H1 (cell line): ENCODE measurements at regions not wholly inside any gene's neighbourhood (a gene's known extent, or its start where the extent isn't known, plus 50 kb on each side); places are given as distances from the start of the nearest gene placed in this dataset.

Experiments used
- CTCF ChIA-PET: fragments of 300-600 bp; sonication (Branson Sonifier 250); formaldehyde crosslinking; loops from one replicate; lab custom pipeline; 2021; ENCODE audit not compliant: partially characterized antibody; lab: Charles Lee
- POLR2A ChIA-PET: fragments of 300-600 bp; sonication (Branson Sonifier 250); formaldehyde crosslinking; loops from one replicate; lab custom pipeline; 2021; ENCODE audit warnings: inconsistent platforms; ENCODE audit not compliant: partially characterized antibody; lab: Charles Lee
- DNase-seq, 2 experiments: peaks; one replicate each; pipeline versions ENCODE4 v3.0.0 to v3.0.0-alpha.2; 2010 to 2022; ENCODE audit warnings: low spot score in 2 of 2, low read depth in 1 of 2, mixed read lengths in 1 of 2
- FAIRE-seq: peaks from 2 replicates; lab custom pipeline; 2011; peaks lifted over from hg19 to GRCh38; lab: Jason Lieb, UNC
- H2AFZ ChIP-seq: 2 replicates; pipeline ENCODE4 v1.8.1; 2012; ENCODE audit warnings: low read length, inconsistent platforms
- H2AK5ac ChIP-seq: 2 replicates; pipeline ENCODE4 v1.6.1; 2013; ENCODE audit warnings: low read depth, low read length
- H2BK120ac ChIP-seq: replicated peaks from 2 replicates; pipeline ENCODE3; 2013; ENCODE audit warnings: low read depth, low read length, inconsistent platforms
- H2BK12ac ChIP-seq: 2 replicates; pipeline ENCODE4 v1.6.1; 2013; ENCODE audit warnings: low read depth, low read length
- H2BK15ac ChIP-seq: 2 replicates; pipeline ENCODE4 v1.6.1; 2013; ENCODE audit warnings: low read length
- H2BK20ac ChIP-seq: 2 replicates; pipeline ENCODE4 v1.6.1; 2013; ENCODE audit warnings: low read length
- H2BK5ac ChIP-seq: 2 replicates; pipeline ENCODE4 v1.6.1; 2013; ENCODE audit warnings: low read depth, low read length
- H3K14ac ChIP-seq: 2 replicates; pipeline ENCODE4 v1.6.1; 2013; ENCODE audit warnings: inconsistent platforms; ENCODE audit not compliant: insufficient read length
- H3K18ac ChIP-seq: 2 replicates; pipeline ENCODE4 v1.6.1; 2013; ENCODE audit warnings: low read length; ENCODE audit errors: extremely low read depth
- H3K23ac ChIP-seq: 2 replicates; pipeline ENCODE4 v1.6.1; 2013; ENCODE audit warnings: inconsistent platforms; ENCODE audit not compliant: insufficient read length
- H3K23me2 ChIP-seq: 2 replicates; pipeline ENCODE4 v1.6.1; 2013; ENCODE audit warnings: low read depth, low read length
- H3K27ac ChIP-seq: 2 replicates; pipeline ENCODE4 v1.6.1; 2011; ENCODE audit warnings: low read depth, low read length, inconsistent platforms
- H3K27me3 ChIP-seq, 4 experiments: replicated peaks in 1 of 4; 1 replicate in 1 of 4; 2 replicates in 3 of 4; pipeline versions ENCODE4 v1.6.1 to v1.8.1; 2011 to 2013; ENCODE audit warnings: low read length in 3 of 4, mild to moderate bottlenecking in 3 of 4, inconsistent platforms in 2 of 4, mixed read lengths in 2 of 4, moderate library complexity in 1 of 4; ENCODE audit not compliant: control insufficient read depth in 3 of 4, insufficient read depth in 3 of 4; ENCODE audit errors: extremely low read depth in 1 of 4
- H3K36me3 ChIP-seq, 4 experiments: 2 replicates each; pipeline versions ENCODE4 v1.6.1 to v1.8.1; 2011 to 2013; ENCODE audit warnings: mild to moderate bottlenecking in 4 of 4, low read length in 3 of 4, moderate library complexity in 2 of 4, control low read depth in 1 of 4, inconsistent platforms in 1 of 4; ENCODE audit not compliant: insufficient read depth in 4 of 4, control insufficient read depth in 2 of 4
- H3K4ac ChIP-seq: replicated peaks from 2 replicates; pipeline ENCODE3; 2013; ENCODE audit warnings: low read length, low read depth, mixed read lengths, inconsistent platforms; ENCODE audit not compliant: insufficient read length
- H3K4me1 ChIP-seq, 4 experiments: replicated peaks in 1 of 4; 1 replicate in 1 of 4; 2 replicates in 3 of 4; pipeline versions ENCODE4 v1.6.1 to v1.8.1; 2011 to 2013; ENCODE audit warnings: low read length in 3 of 4, inconsistent platforms in 2 of 4, mixed read lengths in 1 of 4; ENCODE audit not compliant: insufficient read depth in 4 of 4, control insufficient read depth in 3 of 4
- H3K4me2 ChIP-seq, 2 experiments: 2 replicates each; pipeline versions ENCODE4 v1.6.1 to v1.8.1; 2011 to 2013; ENCODE audit warnings: low read depth in 2 of 2, low read length in 2 of 2, control low read depth in 1 of 2, inconsistent platforms in 1 of 2, mild to moderate bottlenecking in 1 of 2; ENCODE audit not compliant: insufficient read depth in 1 of 2
- H3K4me3 ChIP-seq, 4 experiments: fragments of 200-600, 300-600 bp in 1 of 4; sonication (generic), shearing (Covaris generic), sonication (Bioruptor Twin) in 1 of 4; 2 replicates each; pipeline versions ENCODE4 v1.5.1 to v1.8.1; 2011 to 2016; ENCODE audit warnings: low read length in 4 of 4, low read depth in 3 of 4, control low read depth in 2 of 4, inconsistent platforms in 2 of 4, mild to moderate bottlenecking in 2 of 4, mixed read lengths in 1 of 4, moderate library complexity in 1 of 4; ENCODE audit not compliant: insufficient read depth in 2 of 4; ENCODE audit errors: extremely low read depth in 1 of 4
- H3K56ac ChIP-seq: replicated peaks from 2 replicates; pipeline ENCODE3; 2013; ENCODE audit warnings: low read depth, mild to moderate bottlenecking, mixed read lengths, low read length, inconsistent platforms; ENCODE audit not compliant: insufficient read length
- H3K79me1 ChIP-seq: 2 replicates; pipeline ENCODE4 v1.6.1; 2013; ENCODE audit warnings: low read depth, low read length, control low read depth
- H3K79me2 ChIP-seq, 2 experiments: 2 replicates each; pipeline versions ENCODE4 v1.6.1 to v1.8.1; 2012 to 2013; ENCODE audit warnings: low read length in 2 of 2, mild to moderate bottlenecking in 2 of 2, inconsistent platforms in 1 of 2; ENCODE audit not compliant: insufficient read depth in 2 of 2, control insufficient read depth in 1 of 2
- H3K9ac ChIP-seq, 4 experiments: replicated peaks in 1 of 4; 1 replicate in 1 of 4; 2 replicates in 3 of 4; pipeline versions ENCODE4 v1.6.1 to v1.8.1; 2011 to 2013; ENCODE audit warnings: low read depth in 3 of 4, low read length in 3 of 4, control low read depth in 2 of 4, mild to moderate bottlenecking in 2 of 4, moderate library complexity in 2 of 4, inconsistent platforms in 1 of 4; ENCODE audit errors: extremely low read depth in 1 of 4
- H3K9me3 ChIP-seq, 2 experiments: 2 replicates each; pipeline versions ENCODE4 v1.6.1 to v1.8.1; 2012 to 2013; ENCODE audit warnings: mild to moderate bottlenecking in 2 of 2, moderate library complexity in 2 of 2, control low read depth in 1 of 2, inconsistent platforms in 1 of 2, low read depth in 1 of 2, low read length in 1 of 2, mixed read lengths in 1 of 2; ENCODE audit not compliant: insufficient read depth in 2 of 2
- H4K20me1 ChIP-seq, 2 experiments: replicated peaks in 1 of 2; 2 replicates each; pipeline versions ENCODE3 to v1.8.1; 2011 to 2013; ENCODE audit warnings: inconsistent platforms in 2 of 2, low read length in 2 of 2, mild to moderate bottlenecking in 1 of 2; ENCODE audit not compliant: insufficient read depth in 2 of 2, control insufficient read depth in 1 of 2
- H4K5ac ChIP-seq: 2 replicates; pipeline ENCODE4 v1.6.1; 2013; ENCODE audit warnings: low read length, low read depth, mixed read lengths, inconsistent platforms; ENCODE audit not compliant: insufficient read length
- H4K8ac ChIP-seq: 2 replicates; pipeline ENCODE4 v1.8.0; 2013; ENCODE audit warnings: mild to moderate bottlenecking, moderate library complexity, low read length, inconsistent platforms; ENCODE audit not compliant: insufficient read depth; ENCODE audit errors: extremely low read depth
- H4K91ac ChIP-seq: replicated peaks from 2 replicates; pipeline ENCODE3; 2013; ENCODE audit warnings: low read length, mixed read lengths, inconsistent platforms; ENCODE audit not compliant: insufficient read length
- BACH1 ChIP-seq: IDR thresholded peaks from 2 replicates; pipeline ENCODE4 v1.6.1; 2012; ENCODE audit warnings: low read length, improper control_type of control experiment
- CBX8 ChIP-seq: fragments of 300-800, 300-1000 bp; sonication (generic); IDR thresholded peaks from 2 replicates; pipeline ENCODE4 v1.7.1; 2016; ENCODE audit warnings: low read depth, low read length, borderline replicate concordance
- CEBPB ChIP-seq: IDR thresholded peaks from 2 replicates; pipeline ENCODE4 v1.6.1; 2012; ENCODE audit warnings: low read depth, low read length
- CHD2 ChIP-seq: IDR thresholded peaks from 2 replicates; pipeline ENCODE4 v1.6.1; 2012; ENCODE audit warnings: low read length, improper control_type of control experiment
- CTBP2 ChIP-seq: IDR thresholded peaks from 2 replicates; pipeline ENCODE4 v1.7.0; 2011; ENCODE audit warnings: borderline replicate concordance, mild to moderate bottlenecking, moderate library complexity, mixed read lengths, low read length; ENCODE audit not compliant: insufficient read depth, insufficient read length
- EP300 ChIP-seq, 2 experiments: IDR thresholded peaks; 1 replicate in 1 of 2; 2 replicates in 1 of 2; pipeline ENCODE4 v1.6.1; 2011 to 2012; ENCODE audit warnings: low read depth in 2 of 2, low read length in 2 of 2, mild to moderate bottlenecking in 2 of 2, borderline replicate concordance in 1 of 2, inconsistent platforms in 1 of 2, moderate library complexity in 1 of 2
- GTF2F1 ChIP-seq: IDR thresholded peaks from 2 replicates; pipeline ENCODE4 v1.6.1; 2012; ENCODE audit warnings: low read depth, low read length, improper control_type of control experiment, borderline replicate concordance
- HDAC2 ChIP-seq, 2 experiments: fragments of 300-600 bp in 1 of 2; sonication (generic) in 1 of 2; IDR thresholded peaks; 2 replicates each; pipeline ENCODE4 v1.6.1; 2011 to 2012; ENCODE audit warnings: low read depth in 2 of 2, low read length in 2 of 2, mild to moderate bottlenecking in 2 of 2, moderate library complexity in 2 of 2, borderline replicate concordance in 1 of 2, inconsistent platforms in 1 of 2
- KDM5A ChIP-seq: fragments of 200-600 bp; IDR thresholded peaks from 2 replicates; pipeline ENCODE4 v1.7.1; 2012; ENCODE audit warnings: mild to moderate bottlenecking, low read length, inconsistent platforms, mixed read lengths
- POLR2AphosphoS5 ChIP-seq: IDR thresholded peaks from 2 replicates; pipeline ENCODE4 v1.6.1; 2011; ENCODE audit warnings: low read depth, low read length
- TCF12 ChIP-seq: IDR thresholded peaks from 2 replicates; pipeline ENCODE4 v1.6.1; 2011; ENCODE audit warnings: low read depth, mild to moderate bottlenecking, low read length
- WGBS, 2 experiments: shearing (Covaris generic) in 1 of 2; methylation state at CpG; one replicate each; pipeline versions ENCODE4 v1.1.6 to v1.1.7; 2013 to 2015; ENCODE audit warnings: low lambda C conversion rate in 2 of 2, mixed read lengths in 2 of 2, inconsistent platforms in 1 of 2, low coverage in 1 of 2, missing lambda C conversion rate in 1 of 2; ENCODE audit not compliant: insufficient replicate concordance in 2 of 2, insufficient coverage in 1 of 2, insufficient read length in 1 of 2; ENCODE audit errors: extremely low coverage in 1 of 2, missing lambda C conversion rate in 1 of 2; 5-methylcytosine and 5-hydroxymethylcytosine counted together

- CTCF ChIA-PET: interaction anchor here (1.0 to 1.5 kb wide), 2 partner anchors 36 to 225 kb away, joined by 3 to 5 read pairs; no protein-coding TSS in a partner anchor
- no peak overlapping the region for H3K14ac ChIP-seq
- H2BK5ac ChIP-seq: no peak overlapping the region
- no peak overlapping the region for H3K9ac ChIP-seq
- H3K79me1 ChIP-seq: no peaks in the 10 kb centered on the region
- no peaks in the 10 kb centered on the region for H3K4me1 ChIP-seq
- DNase-seq: no peak
- no peak overlapping the region for H3K56ac ChIP-seq
- no peaks in the 10 kb centered on the region for H3K27me3 ChIP-seq
- no peak overlapping the region for H2BK120ac ChIP-seq
- 89% methylated on average over 14 of the region's 17 CpGs; no CpG with 5 or more reads in 1 of the 2 experiments for WGBS, 2 experiments
- H3K79me2 ChIP-seq: no peaks in the 10 kb centered on the region
- no peak for TF ChIP-seq BACH1
- no peak for TF ChIP-seq KDM5A
- TF ChIP-seq TCF12: no peak
- no peak for TF ChIP-seq CHD2
- no peak for TF ChIP-seq EP300 (IDR thresholded peaks at IDR 0.05; ENCODE audit: borderline replicate concordance in 1 of 2, low read depth in 2 of 2, low read length in 2 of 2)
- TF ChIP-seq CEBPB: no peak
- no peak for TF ChIP-seq CBX8
- TF ChIP-seq POLR2AphosphoS5: no peak
- no peak for TF ChIP-seq HDAC2 (IDR thresholded peaks at IDR 0.05; ENCODE audit: borderline replicate concordance in 1 of 2, low read depth in 2 of 2, low read length in 2 of 2)
- TF ChIP-seq GTF2F1: no peak
- no peak for TF ChIP-seq CTBP2
- H2BK12ac ChIP-seq: no peak overlapping the region
- H3K18ac ChIP-seq: no peak overlapping the region
- no peaks in the 10 kb centered on the region for H3K36me3 ChIP-seq
- H3K9me3 ChIP-seq: no peaks in the 10 kb centered on the region
- no peak overlapping the region for H4K91ac ChIP-seq
- no peak overlapping the region for H3K27ac ChIP-seq
- no peak overlapping the region for H3K4me3 ChIP-seq
- no peak overlapping the region for H2BK20ac ChIP-seq
- H4K5ac ChIP-seq: no peak overlapping the region
- no peaks in the 10 kb centered on the region for H3K23me2 ChIP-seq
- no peak overlapping the region for H2AFZ ChIP-seq
- H3K4me2 ChIP-seq: no peak overlapping the region
- H3K23ac ChIP-seq: no peak overlapping the region
- FAIRE-seq: no peak
- no peak overlapping the region for H2BK15ac ChIP-seq
- no peaks in the 10 kb centered on the region for H4K20me1 ChIP-seq
- no peak overlapping the region for H2AK5ac ChIP-seq
- no peak overlapping the region for H3K4ac ChIP-seq
- peak overlapping the region; percentile 23; the same call in 1 of the 2 replicates for H4K8ac ChIP-seq
- POLR2A ChIA-PET: no interaction called here
These were observed 222.5 kb upstream of the TCERG1L start for GRCh38 chr10:131533846-131534526.
